GM13976 (cell line): ENCODE measurements at regions not wholly inside any gene's neighbourhood (a gene's known extent, or its start where the extent isn't known, plus 50 kb on each side); places are given as distances from the start of the nearest gene placed in this dataset.

Experiments used
- DNase-seq: peaks from one replicate; pipeline ENCODE4 v3.0.0; 2012; ENCODE audit warnings: low spot score
- in situ Hi-C: fragments of 300-500 bp; cut with MboI; formaldehyde crosslinking; loops from one replicate; pipeline ENCODE4 v1.12.0; 2022; ENCODE audit warnings: low sequenced_read_pairs, mixed read lengths, inconsistent platforms; ENCODE audit not compliant: unreplicated experiment
- TF ChIP-seq, protein P1 (sequence below): IDR thresholded peaks from 2 replicates; pipeline ENCODE4 v1.5.1; 2012; ENCODE audit warnings: borderline replicate concordance, mild to moderate bottlenecking; ENCODE audit not compliant: insufficient read depth; ENCODE audit errors: extremely low read depth, missing control alignments, control extremely low read depth

GRCh38 chr2:217150236-217150635 is 290.4 kb upstream of the TNP1 start:
- TF ChIP-seq, protein P1, sequence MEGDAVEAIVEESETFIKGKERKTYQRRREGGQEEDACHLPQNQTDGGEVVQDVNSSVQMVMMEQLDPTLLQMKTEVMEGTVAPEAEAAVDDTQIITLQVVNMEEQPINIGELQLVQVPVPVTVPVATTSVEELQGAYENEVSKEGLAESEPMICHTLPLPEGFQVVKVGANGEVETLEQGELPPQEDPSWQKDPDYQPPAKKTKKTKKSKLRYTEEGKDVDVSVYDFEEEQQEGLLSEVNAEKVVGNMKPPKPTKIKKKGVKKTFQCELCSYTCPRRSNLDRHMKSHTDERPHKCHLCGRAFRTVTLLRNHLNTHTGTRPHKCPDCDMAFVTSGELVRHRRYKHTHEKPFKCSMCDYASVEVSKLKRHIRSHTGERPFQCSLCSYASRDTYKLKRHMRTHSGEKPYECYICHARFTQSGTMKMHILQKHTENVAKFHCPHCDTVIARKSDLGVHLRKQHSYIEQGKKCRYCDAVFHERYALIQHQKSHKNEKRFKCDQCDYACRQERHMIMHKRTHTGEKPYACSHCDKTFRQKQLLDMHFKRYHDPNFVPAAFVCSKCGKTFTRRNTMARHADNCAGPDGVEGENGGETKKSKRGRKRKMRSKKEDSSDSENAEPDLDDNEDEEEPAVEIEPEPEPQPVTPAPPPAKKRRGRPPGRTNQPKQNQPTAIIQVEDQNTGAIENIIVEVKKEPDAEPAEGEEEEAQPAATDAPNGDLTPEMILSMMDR, result no peak
- in situ Hi-C loops, result loop anchor here (25.0 kb wide), 1 partner anchor 562 kb away; no protein-coding TSS in a partner anchor
- no peak for DNase-seq

DNA sequence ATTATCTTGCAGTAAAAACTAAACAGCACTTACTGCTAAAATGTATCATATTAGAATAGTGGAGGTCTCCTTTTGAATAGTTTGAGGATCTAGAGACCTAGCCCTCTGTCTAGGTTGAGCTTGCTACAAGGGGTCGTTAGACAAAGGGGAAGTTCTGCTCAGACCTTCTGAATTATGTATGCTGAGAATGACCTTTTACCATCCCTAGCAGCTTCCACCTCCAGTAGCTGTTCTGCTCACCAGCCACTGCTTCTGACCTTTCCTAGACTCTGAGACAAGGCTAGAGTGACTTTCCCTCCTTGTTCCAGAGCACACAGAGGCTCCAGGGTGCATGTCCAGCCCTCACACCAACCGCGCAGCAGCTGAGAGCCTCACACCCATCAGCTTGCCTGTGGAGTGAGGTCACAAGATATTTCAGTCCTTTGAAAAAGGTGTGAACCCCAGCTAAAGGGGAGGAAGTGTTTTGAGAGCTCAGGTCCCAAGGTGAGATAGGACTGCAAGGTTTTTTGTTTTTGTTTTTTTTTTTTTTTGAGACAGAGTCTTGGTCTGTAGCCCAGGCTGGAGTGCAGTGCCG is 289.3 kb upstream of the TNP1 start:
- in situ Hi-C loops, result no loop called here
- TF ChIP-seq, protein P1, result no peak
- DNase-seq, result no peak

- in situ Hi-C loops, result no loop called here
- DNase-seq, result no peak
- TF ChIP-seq, protein P1, result no peak
Measured at GRCh38 chr2:217147818-217148217, 288.0 kb upstream of the TNP1 start.

- no peak for DNase-seq
- in situ Hi-C loops, result no loop called here
- TF ChIP-seq, protein P1, result no peak
Measured at GRCh38 chr2:217146956-217147355, 287.1 kb upstream of the TNP1 start.

DNA sequence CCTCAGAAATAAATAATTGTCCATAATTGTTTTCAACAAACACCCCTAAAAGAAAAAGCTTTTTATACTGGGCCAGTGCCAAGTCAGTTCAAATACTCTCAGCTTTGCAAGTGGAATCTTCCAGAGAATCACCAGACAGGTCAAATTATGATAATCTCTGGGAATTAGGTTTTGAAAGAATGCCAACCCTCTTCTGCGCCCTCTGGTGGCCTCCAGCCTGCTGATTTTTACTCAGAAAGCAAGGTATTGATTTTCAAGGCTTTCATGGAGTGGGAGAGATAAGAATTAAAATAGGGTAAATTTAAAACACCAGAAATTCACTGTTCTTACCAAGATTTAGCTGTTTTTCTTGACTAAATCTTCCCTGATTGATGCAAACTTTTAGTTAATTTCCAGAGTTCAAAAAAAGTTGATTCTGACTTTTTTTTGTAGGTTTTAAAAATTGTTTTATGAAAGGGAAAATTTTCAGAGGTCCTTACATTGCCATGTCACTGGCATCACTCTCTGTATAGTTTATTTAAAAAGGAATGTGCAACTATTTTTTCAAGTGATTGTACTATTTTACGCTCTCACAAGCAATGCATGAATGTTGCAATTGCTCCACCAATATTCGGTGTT is 282.9 kb upstream of the TNP1 start:
- in situ Hi-C loops, result no loop called here
- no peak for DNase-seq
- TF ChIP-seq, protein P1, result peak; percentile 23

GRCh38 chr2:217138284-217138683 is 278.4 kb upstream of the TNP1 start:
- in situ Hi-C loops, result no loop called here
- no peak for DNase-seq
- TF ChIP-seq, protein P1, result no peak
